GM12878 (cell line): ENCODE measurements at regions not wholly inside any gene's neighbourhood (a gene's known extent, or its start where the extent isn't known, plus 50 kb on each side); places are given as distances from the start of the nearest gene placed in this dataset.

Experiments
- ATAC-seq: fragments of 200-7000 bp; cut with Tn5 transposase; 3 replicates; pipeline ENCODE4 v1.9.1; 2020; ENCODE audit warnings: mild to moderate bottlenecking, moderate library complexity
- BruUV-seq: library from RNA; stranded (reverse); fragments of 400-500 nt; replicated peaks from 2 replicates; lab custom pipeline; 2021; lab: Mats Ljungman, UMichigan
- CTCF ChIA-PET: fragments of 300-600 bp; sonication (Branson Sonifier 250); formaldehyde crosslinking; extraction: SDS; loops from one replicate; lab custom pipeline; 2021; ENCODE audit warnings: inconsistent platforms; lab: Yijun Ruan, JAX
- POLR2A ChIA-PET: fragments of 350-600 bp; formaldehyde crosslinking; extraction: SDS; loops from one replicate; lab custom pipeline; 2021; ENCODE audit warnings: inconsistent platforms; lab: Charles Lee
- RAD21 ChIA-PET: fragments of 300-600 bp; sonication (Branson Sonifier 250); formaldehyde crosslinking; loops from one replicate; lab custom pipeline; 2023; ENCODE audit warnings: antibody characterized with exemption; ENCODE audit not compliant: unreplicated experiment; lab: Charles Lee
- SMC1A ChIA-PET: fragments of 300-600 bp; sonication (Branson Sonifier 250); formaldehyde crosslinking; loops from one replicate; lab custom pipeline; 2023; ENCODE audit not compliant: unreplicated experiment, uncharacterized antibody; lab: Charles Lee
- DNase-seq: peaks from one replicate; pipeline ENCODE4 v3.0.0-alpha.2; 2011; ENCODE audit warnings: low read depth, low spot score
- FAIRE-seq: peaks from 3 replicates; lab custom pipeline; 2011; peaks lifted over from hg19 to GRCh38; lab: Jason Lieb, UNC
- H2AFZ ChIP-seq: 2 replicates; pipeline ENCODE4 v1.6.0; 2011; ENCODE audit warnings: low read depth, low read length, control low read depth; ENCODE audit not compliant: control insufficient read depth
- H3K27ac ChIP-seq: 2 replicates; pipeline ENCODE4 v1.5.1; 2011; ENCODE audit warnings: control low read depth; ENCODE audit not compliant: control insufficient read depth, insufficient read depth
- H3K27me3 ChIP-seq, 2 experiments: replicated peaks in 1 of 2; 2 replicates each; pipeline versions ENCODE4 v1.6.0 to v1.6.1; 2011; ENCODE audit warnings: low read length in 1 of 2; ENCODE audit not compliant: control insufficient read depth in 2 of 2, insufficient read depth in 2 of 2
- H3K36me3 ChIP-seq, 2 experiments: 2 replicates each; pipeline ENCODE4 v1.5.1; 2011; ENCODE audit warnings: low read length in 1 of 2; ENCODE audit not compliant: control insufficient read depth in 2 of 2, insufficient read depth in 2 of 2
- H3K4me1 ChIP-seq: 2 replicates; pipeline ENCODE4 v1.6.1; 2011; ENCODE audit warnings: mild to moderate bottlenecking, low read length, moderate library complexity, mixed read lengths; ENCODE audit not compliant: control insufficient read depth, insufficient read depth
- H3K4me2 ChIP-seq: 2 replicates; pipeline ENCODE4 v1.6.0; 2011; ENCODE audit warnings: control low read depth; ENCODE audit not compliant: control insufficient read depth, insufficient read depth
- H3K4me3 ChIP-seq: fragments of 200-600 bp; sonication (generic); 2 replicates; pipeline ENCODE4 v1.5.1; 2016
- H3K79me2 ChIP-seq: 2 replicates; pipeline ENCODE4 v1.6.0; 2011; ENCODE audit warnings: low read length; ENCODE audit not compliant: control insufficient read depth, insufficient read depth
- H3K9ac ChIP-seq: 2 replicates; pipeline ENCODE4 v1.8.0; 2011; ENCODE audit warnings: low read length, control low read depth, mixed read lengths; ENCODE audit not compliant: control insufficient read depth, insufficient read depth
- H3K9me3 ChIP-seq: replicated peaks from 3 replicates; pipeline ENCODE4 v1.5.1; 2011; ENCODE audit warnings: mild to moderate bottlenecking, low read length; ENCODE audit not compliant: control insufficient read depth, insufficient read depth
- H4K20me1 ChIP-seq: 2 replicates; pipeline ENCODE4 v1.6.0; 2011; ENCODE audit not compliant: control insufficient read depth, insufficient read depth
- CHD1 ChIP-seq: IDR thresholded peaks from 2 replicates; pipeline ENCODE4 v1.6.1; 2012; ENCODE audit warnings: low read depth, low read length, improper control_type of control experiment
- CTCF ChIP-seq, 3 experiments: IDR thresholded peaks in 2 of 3; conservative IDR thresholded peaks in 1 of 3; 2 replicates each; pipeline ENCODE4 v1.5.1; 2011; ENCODE audit warnings: low read depth in 3 of 3, low read length in 3 of 3, mild to moderate bottlenecking in 3 of 3, control low read depth in 2 of 3, moderate library complexity in 2 of 3, inconsistent platforms in 1 of 3, mixed read lengths in 1 of 3; ENCODE audit not compliant: control insufficient read depth in 2 of 3, insufficient read depth in 1 of 3; ENCODE audit errors: extremely low read depth in 1 of 3
- E2F8 ChIP-seq: fragments of 450-650 bp; IDR thresholded peaks from 2 replicates; pipeline ENCODE4 v1.6.1; 2018; ENCODE audit warnings: mild to moderate bottlenecking, low read depth, moderate library complexity; ENCODE audit not compliant: partially characterized antibody
- FOS ChIP-seq: IDR thresholded peaks from 3 replicates; pipeline ENCODE4 v1.6.1; 2011; ENCODE audit warnings: borderline replicate concordance; ENCODE audit not compliant: insufficient read length; ENCODE audit errors: extremely low read depth
- FOXM1 ChIP-seq: IDR thresholded peaks from 2 replicates; pipeline ENCODE4 v1.6.1; 2012; ENCODE audit warnings: low read depth, mild to moderate bottlenecking, inconsistent platforms, low read length, moderate library complexity
- KDM1A ChIP-seq: fragments of 200-600 bp; sonication (generic); IDR thresholded peaks from 2 replicates; pipeline ENCODE4 v1.6.1; 2016; ENCODE audit warnings: borderline replicate concordance
- MYC ChIP-seq: IDR thresholded peaks from 2 replicates; pipeline ENCODE4 v1.6.1; 2011; ENCODE audit warnings: mild to moderate bottlenecking, low read length, moderate library complexity, inconsistent platforms; ENCODE audit not compliant: insufficient read depth, insufficient replicate concordance, insufficient read length, severe bottlenecking
- PBX3 ChIP-seq: IDR thresholded peaks from 2 replicates; pipeline ENCODE4 v1.6.1; 2011; ENCODE audit warnings: mild to moderate bottlenecking, low read depth, low read length, moderate library complexity; ENCODE audit not compliant: insufficient replicate concordance
- SIN3A ChIP-seq: IDR thresholded peaks from 2 replicates; pipeline ENCODE4 v1.6.1; 2012; ENCODE audit warnings: low read depth, low read length, improper control_type of control experiment
- SIX5 ChIP-seq: IDR thresholded peaks from 2 replicates; pipeline ENCODE4 v1.6.1; 2011; ENCODE audit warnings: mild to moderate bottlenecking, low read depth, low read length, moderate library complexity; ENCODE audit not compliant: severe bottlenecking
- SMAD5 ChIP-seq: IDR thresholded peaks from 2 replicates; pipeline ENCODE4 v1.6.1; 2016; ENCODE audit warnings: antibody characterized with exemption, low read depth
- STAT1 ChIP-seq: fragments of 450-650 bp; conservative IDR thresholded peaks from 2 replicates; pipeline ENCODE4 v1.6.1; 2014; ENCODE audit warnings: antibody characterized with exemption, mild to moderate bottlenecking
- TCF7 ChIP-seq: IDR thresholded peaks from 2 replicates; pipeline ENCODE4 v1.6.1; 2014; ENCODE audit warnings: antibody characterized with exemption, borderline replicate concordance
- ZBTB11 ChIP-seq: fragments of 450-650 bp; formaldehyde crosslinking; IDR thresholded peaks from 2 replicates; pipeline ENCODE4 v1.5.0; 2022; ENCODE audit warnings: mild to moderate bottlenecking, missing genetic modification characterization
- ZNF207 ChIP-seq: fragments of 450-650 bp; IDR thresholded peaks from 2 replicates; pipeline ENCODE4 v1.6.1; 2014; ENCODE audit warnings: antibody characterized with exemption, mild to moderate bottlenecking, borderline replicate concordance
- ZNF622 ChIP-seq: fragments of 450-650 bp; IDR thresholded peaks from 2 replicates; pipeline ENCODE4 v1.6.1; 2017; ENCODE audit warnings: mild to moderate bottlenecking, inconsistent platforms
- ZSCAN29 ChIP-seq: fragments of 450-650 bp; IDR thresholded peaks from 2 replicates; pipeline ENCODE4 v1.6.1; 2017; ENCODE audit warnings: mild to moderate bottlenecking, moderate library complexity
- in situ Hi-C: fragments of 300-500 bp; cut with MboI; formaldehyde crosslinking; loops from 9 replicates; pipeline ENCODE4 v1.14.3; 2018; ENCODE audit warnings: mixed read lengths
- intact Hi-C: fragments of 100-400 bp; cut with micrococcal nuclease; formaldehyde crosslinking; loops from one replicate; pipeline ENCODE4 v1.14.2; 2022; ENCODE audit not compliant: unreplicated experiment

GRCh38 chr6:55979526-55979925, 104.1 kb upstream of the BMP5 start:
- no peak for FAIRE-seq
- H4K20me1 ChIP-seq, result no peaks in the 10 kb centered on the region
- no peak overlapping the region for H3K9ac ChIP-seq
- DNase-seq, result no peak
- RAD21 ChIA-PET, result no interaction called here
- H3K4me3 ChIP-seq, result no peak overlapping the region
- no peak overlapping the region for H3K27ac ChIP-seq
- no peak for ATAC-seq
- H2AFZ ChIP-seq, result no peak overlapping the region
- POLR2A ChIA-PET, result no interaction called here
- no TSS peak for BruUV-seq
- CTCF ChIA-PET, result no interaction called here
- no peaks in the 10 kb centered on the region for H3K9me3 ChIP-seq
- H3K79me2 ChIP-seq, result no peaks in the 10 kb centered on the region
- SMC1A ChIA-PET, result no interaction called here
- no peaks in the 10 kb centered on the region for H3K27me3 ChIP-seq
- H3K4me2 ChIP-seq, result no peak overlapping the region
- TF ChIP-seq E2F8 (no peak), ZNF207 (no peak), SIN3A (no peak), STAT1 (no peak), ZSCAN29 (no peak), SMAD5 (no peak), KDM1A (no peak), ZBTB11 (no peak), PBX3 (no peak), CHD1 (no peak), ZNF622 (no peak), FOS (no peak), SIX5 (no peak), CTCF (IDR thresholded peaks at IDR 0.05 in 2 of 3, conservative IDR thresholded peaks at IDR 0.05 in 1 of 3; ENCODE audit: control insufficient read depth in 2 of 3, extremely low read depth in 1 of 3, insufficient read depth in 1 of 3, low read depth in 3 of 3, low read length in 3 of 3) (no peak), MYC (no peak), TCF7 (no peak), FOXM1 (no peak)
- in situ Hi-C loops (loop anchor here (25.0 kb wide), 1 partner anchor 608 kb away; no protein-coding TSS in a partner anchor), intact Hi-C loops (no loop called here)
- H3K4me1 ChIP-seq, result no peaks in the 10 kb centered on the region
- no peaks in the 10 kb centered on the region for H3K36me3 ChIP-seq
